Endothelial cell of umbilical vein (primary cell): ENCODE measurements at regions not wholly inside any gene's neighbourhood (a gene's known extent, or its start where the extent isn't known, plus 50 kb on each side); places are given as distances from the start of the nearest gene placed in this dataset.

ENCODE experiments used
- BruUV-seq: library from RNA; stranded (reverse); fragments of 400-500 nt; replicated peaks from 2 replicates; lab custom pipeline; 2021; lab: Mats Ljungman, UMichigan
- CTCF ChIA-PET: fragments of 300-600, 350-600 bp; sonication (Branson Sonifier 250); formaldehyde crosslinking; loops from one replicate; lab custom pipeline; 2021; ENCODE audit warnings: antibody characterized with exemption, inconsistent platforms; lab: Charles Lee
- POLR2A ChIA-PET: fragments of 300-600, 350-600 bp; sonication (Branson Sonifier 250); formaldehyde crosslinking; loops from one replicate; lab custom pipeline; 2021; ENCODE audit warnings: antibody characterized with exemption, inconsistent platforms; lab: Charles Lee
- DNase-seq: peaks from one replicate; pipeline ENCODE4 v3.0.0-alpha.2; 2011; ENCODE audit warnings: low read depth, low spot score
- FAIRE-seq: peaks from 2 replicates; lab custom pipeline; 2011; peaks lifted over from hg19 to GRCh38; lab: Jason Lieb, UNC
- H2AFZ ChIP-seq: 2 replicates; pipeline ENCODE4 v1.6.0; 2012; ENCODE audit warnings: low read depth, low read length, control low read depth, inconsistent platforms
- H3K27ac ChIP-seq: 2 replicates; pipeline ENCODE4 v1.5.1; 2011; ENCODE audit warnings: low read depth, mild to moderate bottlenecking, control low read depth, low read length, moderate library complexity; ENCODE audit not compliant: insufficient read depth
- H3K27me3 ChIP-seq, 2 experiments: 2 replicates each; pipeline versions ENCODE4 v1.6.0 to v1.6.1; 2011; ENCODE audit warnings: low read length in 2 of 2, mixed read lengths in 1 of 2; ENCODE audit not compliant: control insufficient read depth in 2 of 2, insufficient read depth in 2 of 2
- H3K36me3 ChIP-seq, 2 experiments: 2 replicates in 1 of 2; 3 replicates in 1 of 2; pipeline ENCODE4 v1.5.1; 2011; ENCODE audit warnings: low read length in 2 of 2, mild to moderate bottlenecking in 1 of 2, moderate library complexity in 1 of 2; ENCODE audit not compliant: control insufficient read depth in 2 of 2, insufficient read depth in 2 of 2; ENCODE audit errors: extremely low read depth in 1 of 2
- H3K4me1 ChIP-seq: 3 replicates; pipeline ENCODE4 v1.5.1; 2011; ENCODE audit warnings: mild to moderate bottlenecking, low read length; ENCODE audit not compliant: control insufficient read depth, insufficient read depth; ENCODE audit errors: extremely low read depth
- H3K4me2 ChIP-seq: 2 replicates; pipeline ENCODE4 v1.6.1; 2011; ENCODE audit warnings: low read length, control low read depth, mixed read lengths; ENCODE audit not compliant: insufficient read depth
- H3K4me3 ChIP-seq, 3 experiments: fragments of 200-600 bp in 1 of 3; sonication (generic), shearing (Covaris generic) in 1 of 3; replicated peaks in 1 of 3; 2 replicates each; pipeline ENCODE4 v1.5.1; 2011 to 2016; ENCODE audit warnings: control low read depth in 3 of 3, low read length in 3 of 3, mild to moderate bottlenecking in 2 of 3, inconsistent platforms in 1 of 3, low read depth in 1 of 3, moderate library complexity in 1 of 3; ENCODE audit not compliant: insufficient read depth in 1 of 3
- H3K79me2 ChIP-seq: 2 replicates; pipeline ENCODE4 v1.6.0; 2012; ENCODE audit warnings: low read length, inconsistent platforms; ENCODE audit not compliant: control insufficient read depth, insufficient read depth
- H3K9ac ChIP-seq: replicated peaks from 2 replicates; pipeline ENCODE3; 2011; ENCODE audit warnings: low read length, control low read depth; ENCODE audit not compliant: insufficient read depth; ENCODE audit errors: extremely low read depth
- H3K9me1 ChIP-seq: replicated peaks from 3 replicates; pipeline ENCODE4 v1.6.0; 2011; ENCODE audit warnings: mild to moderate bottlenecking, low read length; ENCODE audit not compliant: control insufficient read depth, insufficient read depth; ENCODE audit errors: extremely low read depth
- H3K9me3 ChIP-seq: replicated peaks from 2 replicates; pipeline ENCODE4 v1.5.1; 2012; ENCODE audit warnings: low read length, inconsistent platforms; ENCODE audit not compliant: control insufficient read depth, insufficient read depth
- H4K20me1 ChIP-seq: replicated peaks from 2 replicates; pipeline ENCODE3; 2011; ENCODE audit warnings: mild to moderate bottlenecking, low read length; ENCODE audit not compliant: control insufficient read depth, insufficient read depth; ENCODE audit errors: extremely low read depth
- CTCF ChIP-seq, 2 donors: IDR thresholded peaks; 1 replicate in 1 of 2; 2 replicates in 1 of 2; pipeline ENCODE4 v1.5.1; 2011; ENCODE audit warnings: low read length in 2 of 2, mild to moderate bottlenecking in 2 of 2, moderate library complexity in 2 of 2, control low read depth in 1 of 2, inconsistent platforms in 1 of 2, low read depth in 1 of 2; ENCODE audit not compliant: insufficient read depth in 1 of 2; ENCODE audit errors: extremely low read depth in 1 of 2
- EZH2 ChIP-seq: IDR thresholded peaks from 2 replicates; pipeline ENCODE4 v1.6.1; 2012; ENCODE audit warnings: borderline replicate concordance, low read depth, mild to moderate bottlenecking, moderate library complexity, low read length, inconsistent platforms; ENCODE audit not compliant: severe bottlenecking
- FOS ChIP-seq: IDR thresholded peaks from 2 replicates; pipeline ENCODE4 v1.6.1; 2011; ENCODE audit warnings: mild to moderate bottlenecking, low read length, moderate library complexity, borderline replicate concordance; ENCODE audit not compliant: insufficient read depth
- GATA2 ChIP-seq: IDR thresholded peaks from 2 replicates; pipeline ENCODE4 v1.7.0; 2011; ENCODE audit warnings: low read depth, mild to moderate bottlenecking, moderate library complexity, mixed read lengths, low read length; ENCODE audit not compliant: insufficient read length, insufficient read depth
- JUN ChIP-seq: IDR thresholded peaks from 2 replicates; pipeline ENCODE4 v1.6.1; 2011; ENCODE audit warnings: borderline replicate concordance, low read depth; ENCODE audit not compliant: insufficient read length, insufficient read depth
- MAX ChIP-seq: IDR thresholded peaks from 2 replicates; pipeline ENCODE4 v1.6.1; 2011; ENCODE audit not compliant: insufficient read depth, insufficient read length
- MYC ChIP-seq: IDR thresholded peaks from one replicate; pipeline ENCODE4 v1.6.1; 2011; ENCODE audit warnings: mild to moderate bottlenecking, low read depth, low read length
- POLR2A ChIP-seq: IDR thresholded peaks from 2 replicates; pipeline ENCODE4 v1.6.1; 2012; ENCODE audit warnings: low read depth, mild to moderate bottlenecking, control low read depth, low read length
- POLR2AphosphoS5 ChIP-seq: IDR thresholded peaks from 2 replicates; pipeline ENCODE4 v1.6.1; 2012; ENCODE audit warnings: low read depth, mild to moderate bottlenecking, control low read depth, low read length, moderate library complexity; ENCODE audit not compliant: insufficient read depth
- dilution Hi-C: fragments of 300-500 bp; cut with MboI; formaldehyde crosslinking; loops from one replicate; pipeline ENCODE4 v1.15.0; 2019; ENCODE audit warnings: low sequenced_read_pairs; ENCODE audit not compliant: extremely low pct_ligation_motif_present
- intact Hi-C: fragments of 100-400 bp; cut with micrococcal nuclease; formaldehyde crosslinking; loops from one replicate; pipeline ENCODE4 v1.10.0; 2022

- POLR2A ChIA-PET, result no interaction called here
Observed at GRCh38 chr9:65404232-65405006, 119.4 kb upstream of the FOXD4L5 start.

More at GRCh38 chr9:65404232-65405006, 119.4 kb upstream of the FOXD4L5 start:
- intact Hi-C loops (no loop called here), dilution Hi-C loops (no loop called here)
- H3K4me3 ChIP-seq, result no peak overlapping the region
- no peak for TF ChIP-seq POLR2AphosphoS5
- no peak for TF ChIP-seq GATA2
- TF ChIP-seq MAX, result no peak
- TF ChIP-seq EZH2, result no peak
- no peak for TF ChIP-seq MYC
- TF ChIP-seq POLR2A, result no peak
- TF ChIP-seq JUN, result no peak
- no peak for TF ChIP-seq FOS
- TF ChIP-seq CTCF (IDR thresholded peaks at IDR 0.05; ENCODE audit: extremely low read depth in 1 of 2, insufficient read depth in 1 of 2, low read depth in 1 of 2, low read length in 2 of 2), result no peak
- BruUV-seq, result no TSS peak
- no peak overlapping the region for H3K4me2 ChIP-seq
- DNase-seq, result no peak
- CTCF ChIA-PET, result no interaction called here
- H3K4me1 ChIP-seq, result no peaks in the 10 kb centered on the region
- H2AFZ ChIP-seq, result no peak overlapping the region
- H4K20me1 ChIP-seq, result no peaks in the 10 kb centered on the region
- H3K9me1 ChIP-seq, result no peaks in the 10 kb centered on the region
- H3K27ac ChIP-seq, result no peak overlapping the region
- H3K36me3 ChIP-seq, result no peaks in the 10 kb centered on the region
- no peak overlapping the region for H3K9ac ChIP-seq
- H3K79me2 ChIP-seq, result no peaks in the 10 kb centered on the region
- peaks cover 2% of the 10 kb centered on the region for H3K9me3 ChIP-seq
- FAIRE-seq, result no peak
- no peaks in the 10 kb centered on the region for H3K27me3 ChIP-seq
